ENCODE measurements at regions not wholly inside any gene's neighbourhood (a gene's known extent, or its start where the extent isn't known, plus 50 kb on each side); places are given as distances from the start of the nearest gene placed in this dataset.
A peak's percentile ranks its signal among the peaks of the same experiment; 100 is the strongest.

GRCh38 chr12:115771601-115772000 is 505.9 kb downstream of the MED13L start:
- DNase-seq: no peak
- in situ Hi-C loops (cut with MboI; ENCODE audit: low pct_unique_long_range_greater_than_20kb, low sequenced_read_pairs): no loop called here

- no peak for DNase-seq
- in situ Hi-C loops (cut with MboI; ENCODE audit: low pct_unique_long_range_greater_than_20kb, low sequenced_read_pairs): no loop called here
Observed at GRCh38 chr12:115771065-115771464, 506.4 kb downstream of the MED13L start.

GRCh38 chr12:115770643-115771042 is 506.9 kb downstream of the MED13L start:
- DNase-seq: no peak
- in situ Hi-C loops (cut with MboI; ENCODE audit: low pct_unique_long_range_greater_than_20kb, low sequenced_read_pairs): no loop called here

GRCh38 chr12:115767916-115768315 is 509.6 kb downstream of the MED13L start:
- in situ Hi-C loops (cut with MboI; ENCODE audit: low pct_unique_long_range_greater_than_20kb, low sequenced_read_pairs): no loop called here
- no peak for DNase-seq

- no peak for DNase-seq
- in situ Hi-C loops (cut with MboI; ENCODE audit: low pct_unique_long_range_greater_than_20kb, low sequenced_read_pairs): no loop called here
Observed at GRCh38 chr12:115763982-115764621, 513.4 kb downstream of the MED13L start.

- no peak for DNase-seq
- in situ Hi-C loops (cut with MboI; ENCODE audit: low pct_unique_long_range_greater_than_20kb, low sequenced_read_pairs): no loop called here
Observed at GRCh38 chr12:115763376-115763775, 514.1 kb downstream of the MED13L start.

- DNase-seq: no peak
- in situ Hi-C loops (cut with MboI; ENCODE audit: low pct_unique_long_range_greater_than_20kb, low sequenced_read_pairs): no loop called here
Observed at GRCh38 chr12:115762936-115763335, 514.6 kb downstream of the MED13L start.

- in situ Hi-C loops (cut with MboI; ENCODE audit: low pct_unique_long_range_greater_than_20kb, low sequenced_read_pairs): no loop called here
- DNase-seq: no peak
Observed at GRCh38 chr12:115761784-115762183, 515.7 kb downstream of the MED13L start.

GRCh38 chr12:115760231-115760630 is 517.3 kb downstream of the MED13L start:
- no peak for DNase-seq
- in situ Hi-C loops (cut with MboI; ENCODE audit: low pct_unique_long_range_greater_than_20kb, low sequenced_read_pairs): no loop called here

GRCh38 chr12:115758877-115759620 is 518.4 kb downstream of the MED13L start:
- in situ Hi-C loops (cut with MboI; ENCODE audit: low pct_unique_long_range_greater_than_20kb, low sequenced_read_pairs): no loop called here

GRCh38 chr12:115758183-115758582 is 519.3 kb downstream of the MED13L start:
- in situ Hi-C loops (cut with MboI; ENCODE audit: low pct_unique_long_range_greater_than_20kb, low sequenced_read_pairs): no loop called here
- DNase-seq: no peak

More at GRCh38 chr12:115758877-115759620, 518.4 kb downstream of the MED13L start:
- no peak for DNase-seq

- in situ Hi-C loops (cut with MboI; ENCODE audit: low pct_unique_long_range_greater_than_20kb, low sequenced_read_pairs): no loop called here
Observed at GRCh38 chr12:115756804-115757203, 520.7 kb downstream of the MED13L start.

GRCh38 chr12:115756271-115756670 is 521.2 kb downstream of the MED13L start:
- in situ Hi-C loops (cut with MboI; ENCODE audit: low pct_unique_long_range_greater_than_20kb, low sequenced_read_pairs): no loop called here
- no peak for DNase-seq

More at GRCh38 chr12:115756804-115757203, 520.7 kb downstream of the MED13L start:
- no peak for DNase-seq

- in situ Hi-C loops (cut with MboI; ENCODE audit: low pct_unique_long_range_greater_than_20kb, low sequenced_read_pairs): no loop called here
Observed at GRCh38 chr12:115755725-115756085, 521.8 kb downstream of the MED13L start.

GRCh38 chr12:115755061-115755724 is 522.3 kb downstream of the MED13L start:
- in situ Hi-C loops (cut with MboI; ENCODE audit: low pct_unique_long_range_greater_than_20kb, low sequenced_read_pairs): no loop called here
- DNase-seq: no peak

More at GRCh38 chr12:115755725-115756085, 521.8 kb downstream of the MED13L start:
- DNase-seq: no peak

GRCh38 chr12:115752913-115753726 is 524.4 kb downstream of the MED13L start:
- in situ Hi-C loops (cut with MboI; ENCODE audit: low pct_unique_long_range_greater_than_20kb, low sequenced_read_pairs): no loop called here
- DNase-seq: peak; percentile 77

GRCh38 chr12:115752156-115752555 is 525.3 kb downstream of the MED13L start:
- no peak for DNase-seq
- in situ Hi-C loops (cut with MboI; ENCODE audit: low pct_unique_long_range_greater_than_20kb, low sequenced_read_pairs): no loop called here

- in situ Hi-C loops (cut with MboI; ENCODE audit: low pct_unique_long_range_greater_than_20kb, low sequenced_read_pairs): no loop called here
- no peak for DNase-seq
Observed at GRCh38 chr12:115750340-115750739, 527.2 kb downstream of the MED13L start.

GRCh38 chr12:115749071-115749841 is 528.2 kb downstream of the MED13L start:
- DNase-seq: no peak
- in situ Hi-C loops (cut with MboI; ENCODE audit: low pct_unique_long_range_greater_than_20kb, low sequenced_read_pairs): loop anchor here (25.0 kb wide), 1 partner anchor 1087 kb away; no protein-coding TSS in a partner anchor
